Keratinocyte (primary cell): ENCODE measurements at regions not wholly inside any gene's neighbourhood (a gene's known extent, or its start where the extent isn't known, plus 50 kb on each side); places are given as distances from the start of the nearest gene placed in this dataset.

Experiments
- CTCF ChIP-seq, 3 experiments: IDR thresholded peaks in 1 of 3; conservative IDR thresholded peaks in 1 of 3; optimal IDR thresholded peaks in 1 of 3; 2 replicates in 2 of 3; 3 replicates in 1 of 3; pipeline versions ENCODE3 to v1.5.1; 2011; ENCODE audit warnings: low read length in 3 of 3, mild to moderate bottlenecking in 3 of 3, moderate library complexity in 2 of 3, control low read depth in 1 of 3, inconsistent platforms in 1 of 3; ENCODE audit not compliant: insufficient read depth in 2 of 3; ENCODE audit errors: extremely low read depth in 1 of 3
- EZH2 ChIP-seq: IDR thresholded peaks from one replicate; pipeline ENCODE4 v1.6.1; 2012; ENCODE audit warnings: inconsistent platforms, mild to moderate bottlenecking, low read length, moderate library complexity

GRCh38 chr3:67067251-67067650 is 69.1 kb downstream of the KBTBD8 start:
- no peak for TF ChIP-seq CTCF (optimal IDR thresholded peaks at IDR 0.05 in 1 of 3, IDR thresholded peaks at IDR 0.05 in 1 of 3, conservative IDR thresholded peaks at IDR 0.05 in 1 of 3; ENCODE audit: extremely low read depth in 1 of 3, insufficient read depth in 2 of 3, low read length in 3 of 3)
- no peak for TF ChIP-seq EZH2
